Left lobe of liver (tissue), 2 donors: ENCODE measurements at regions not wholly inside any gene's neighbourhood (a gene's known extent, or its start where the extent isn't known, plus 50 kb on each side); places are given as distances from the start of the nearest gene placed in this dataset.

ENCODE experiments used
- ATAC-seq: fragments of 200-7000 bp; cut with Tn5 transposase; one replicate; pipeline ENCODE4 v1.9.1; 2020; ENCODE audit warnings: mild to moderate bottlenecking, moderate library complexity
- DNase-seq: peaks from one replicate; pipeline ENCODE4 v3.0.0-alpha.2; 2020; ENCODE audit warnings: low spot score
- donor health status: DM: no; HTN: no; CAD: no; lungs with moderate emphysema.
- donor health status: DM: no; HTN: yes; CAD: no.

DNA sequence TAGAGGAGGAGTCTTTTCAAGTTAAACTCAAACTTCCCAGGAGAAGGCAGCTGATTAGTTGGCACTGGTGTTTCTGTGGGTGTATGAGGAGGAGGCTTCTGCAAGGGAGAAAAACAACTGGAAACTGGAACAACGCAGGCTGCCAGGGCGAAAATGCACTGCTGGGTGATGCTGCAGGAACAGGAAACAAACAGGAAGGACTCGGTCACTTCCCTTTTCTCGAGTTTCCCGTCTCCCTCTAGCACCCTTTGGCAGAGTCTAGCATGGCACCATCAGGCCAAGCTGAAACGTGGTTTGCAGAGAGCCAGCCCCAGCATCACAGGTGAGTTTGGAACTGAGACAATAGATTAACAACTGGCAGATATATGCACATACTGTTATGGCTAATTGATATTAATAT lies 77.5 kb upstream of the CAST start:
- no peak for DNase-seq
- ATAC-seq: peak; percentile 55

DNA sequence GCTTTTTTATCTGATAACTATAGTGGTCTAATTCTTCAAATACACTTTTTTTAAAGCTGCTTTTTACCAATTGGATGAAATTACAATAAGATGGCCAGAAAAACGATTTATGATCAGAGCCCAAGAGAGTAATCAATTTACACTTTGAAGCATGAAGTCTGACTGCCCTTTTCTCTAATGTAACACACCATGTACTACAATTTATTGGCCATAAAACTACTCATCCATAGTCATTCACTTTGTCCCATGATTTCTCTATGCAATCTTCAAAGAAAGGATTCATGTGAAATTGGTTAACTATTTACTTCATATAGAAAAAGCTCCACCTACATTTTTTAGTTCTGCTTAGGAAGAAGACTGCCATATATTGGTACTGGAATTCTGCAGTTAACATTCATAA lies 73.6 kb upstream of the CAST start:
- DNase-seq (no peak), ATAC-seq (no peak)

- ATAC-seq: no peak
- DNase-seq: no peak
These were observed 71.4 kb upstream of the CAST start for GRCh38 chr5:96590796-96591195.

DNA sequence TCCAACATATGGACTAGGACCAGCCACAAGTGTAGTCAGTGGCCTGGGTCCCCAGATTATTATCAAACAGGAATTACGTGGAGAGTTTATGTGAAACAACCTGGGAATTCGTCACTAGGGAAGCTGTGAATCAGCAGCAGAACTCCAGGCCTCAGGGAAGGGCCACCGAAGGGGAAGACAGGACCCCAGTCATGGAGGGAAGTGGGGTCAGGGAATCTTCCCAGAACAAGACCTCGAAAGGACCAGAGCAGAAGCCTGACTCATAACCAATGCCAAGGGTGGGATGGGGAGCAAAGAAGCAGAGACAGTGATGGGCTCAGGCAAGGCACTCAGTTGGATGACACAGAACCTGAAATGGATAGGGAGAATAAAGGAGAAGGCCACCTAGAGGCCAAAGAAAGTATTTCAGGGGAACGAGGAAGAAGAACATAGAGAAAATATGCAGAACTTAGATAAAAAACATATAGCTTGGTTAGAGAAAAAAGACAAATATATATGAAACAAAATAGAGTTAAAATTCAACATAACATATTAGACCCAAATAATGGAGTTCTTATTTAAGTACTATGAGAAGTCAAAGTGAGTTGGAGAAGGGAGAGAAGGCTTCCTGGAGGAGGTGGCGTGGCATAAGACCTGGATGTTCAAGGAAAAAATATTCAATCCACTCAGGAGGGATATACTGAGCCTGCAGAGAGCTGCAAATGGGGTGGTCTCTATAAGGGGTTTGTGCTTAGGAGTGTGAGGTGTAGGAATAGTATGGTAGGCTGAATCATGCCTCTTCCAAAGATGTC lies 66.7 kb upstream of the CAST start:
- DNase-seq (no peak), ATAC-seq (peak; percentile 42)

DNA sequence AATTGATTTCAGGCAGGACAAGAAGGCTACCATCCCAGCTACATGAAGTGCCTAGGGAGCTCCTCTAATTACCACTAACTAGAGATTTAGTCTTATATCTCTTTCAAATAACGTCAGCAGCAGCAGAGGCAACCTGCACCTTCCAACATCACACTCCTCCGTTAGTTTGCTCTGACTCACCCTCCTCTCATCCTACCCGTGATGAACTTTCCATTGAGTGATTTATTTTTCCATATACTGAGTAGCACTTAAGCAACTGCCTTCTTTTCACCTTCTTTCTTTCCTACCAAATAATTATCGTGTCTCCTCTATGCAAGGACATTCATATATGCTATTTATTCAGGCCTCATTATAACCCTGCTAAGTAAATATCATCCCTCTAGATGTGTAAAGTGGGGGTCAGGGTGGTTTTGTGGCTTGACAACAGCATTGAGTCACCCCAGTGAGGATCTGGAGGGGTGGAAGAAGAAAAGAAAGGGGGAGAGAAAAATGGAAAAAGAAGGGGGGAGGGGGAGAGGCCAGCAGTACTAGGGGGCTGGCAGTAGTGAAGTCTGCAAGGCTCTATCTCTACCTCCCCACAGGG lies 64.6 kb upstream of the CAST start:
- DNase-seq (no peak), ATAC-seq (no peak)

DNA sequence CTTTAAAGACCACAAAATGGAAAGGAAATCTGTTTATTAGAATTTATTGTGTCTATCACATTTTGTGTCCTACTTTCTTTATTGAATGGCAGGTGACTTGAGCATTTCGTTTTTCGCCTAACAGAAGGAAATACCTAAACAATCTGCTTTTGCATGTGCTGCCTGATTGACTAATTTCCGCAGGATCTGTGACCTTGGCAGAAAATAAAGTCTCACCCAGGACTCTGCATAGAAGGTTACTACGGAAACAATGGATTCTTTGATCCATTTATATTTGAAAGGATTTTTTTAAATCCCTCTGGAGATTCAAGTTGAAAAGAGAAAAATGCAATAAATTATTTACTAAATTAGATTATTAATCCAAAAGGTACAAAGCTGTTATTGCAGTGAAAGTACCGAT lies 61.0 kb upstream of the CAST start:
- ATAC-seq (no peak), DNase-seq (no peak)

DNA sequence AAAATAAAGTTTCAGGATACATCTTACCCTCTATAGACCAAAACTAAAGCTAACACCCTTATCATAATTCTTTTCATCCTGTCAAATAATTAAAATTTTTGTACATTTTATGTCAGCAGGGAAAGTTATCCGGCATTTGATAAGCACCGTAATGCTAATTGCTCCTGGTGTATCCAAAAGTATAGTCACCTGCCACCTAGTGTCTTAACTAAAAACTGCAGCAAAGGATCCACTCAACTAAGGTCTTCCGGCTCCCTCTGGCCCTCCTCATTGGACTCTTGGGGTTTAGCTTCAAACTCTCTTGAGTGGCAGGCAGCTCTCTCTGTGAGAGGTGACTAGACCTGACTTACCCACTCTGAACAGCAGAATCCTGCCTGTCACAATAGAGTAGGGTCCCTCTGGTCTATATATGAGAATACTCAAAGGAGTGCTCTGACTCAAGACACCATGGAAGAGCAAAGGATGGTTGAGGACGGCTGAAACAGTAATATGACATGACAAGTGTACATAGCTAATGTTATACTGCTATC lies 60.4 kb upstream of the CAST start:
- no peak for DNase-seq
- ATAC-seq: peak; percentile 98

- DNase-seq (no peak), ATAC-seq (no peak)
These were observed 59.4 kb upstream of the CAST start for GRCh38 chr5:96602776-96603175.

DNA sequence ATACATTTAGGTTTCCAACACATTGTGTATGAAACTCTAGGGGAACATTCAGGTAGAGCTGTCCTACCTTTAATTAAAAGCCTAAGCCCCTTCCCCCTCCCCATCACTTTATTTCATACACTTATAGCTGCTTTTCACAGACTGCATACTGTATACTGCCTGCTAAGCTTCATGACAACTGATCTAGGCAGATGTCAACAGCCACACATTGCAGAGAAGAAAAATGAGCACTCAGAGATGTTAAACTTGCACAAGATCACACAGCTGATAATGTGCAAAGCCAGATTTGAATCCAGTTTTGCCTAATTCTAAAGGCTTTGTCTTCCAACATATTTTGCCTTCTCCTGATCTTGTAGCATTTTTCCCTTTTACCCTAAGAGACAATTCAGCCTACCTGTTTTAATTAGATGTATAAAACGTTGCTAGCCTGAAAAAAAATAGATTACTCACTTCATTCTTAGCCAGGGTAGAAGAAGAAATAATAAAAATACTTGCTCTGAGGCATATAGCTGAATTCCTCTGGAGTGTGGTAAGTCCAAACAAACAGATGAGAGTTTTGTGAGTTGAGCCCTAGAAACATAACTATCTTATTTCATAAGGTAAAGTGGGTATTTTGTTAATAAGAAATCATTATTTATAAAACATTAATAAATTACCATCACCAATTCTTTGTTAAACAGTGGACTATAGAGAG lies 56.9 kb upstream of the CAST start:
- DNase-seq (no peak), ATAC-seq (no peak)

DNA sequence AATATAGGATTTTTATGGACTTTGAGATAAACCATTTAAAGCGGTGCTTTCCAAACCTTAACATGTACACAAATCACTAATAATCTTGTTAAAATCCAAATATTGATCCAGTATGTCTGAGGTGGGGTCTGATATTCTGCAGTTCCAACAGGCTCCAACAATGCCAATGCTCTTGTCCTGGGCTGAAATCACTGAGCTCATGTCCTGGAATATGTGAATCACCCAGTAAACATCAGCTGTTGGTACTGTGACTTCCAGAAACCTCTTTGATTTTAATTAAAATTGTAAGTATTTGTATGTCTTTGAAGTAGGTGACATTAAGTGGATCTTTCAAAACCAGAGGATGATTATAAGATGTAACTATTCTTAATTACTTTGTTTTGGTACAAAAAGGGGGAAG lies 52.8 kb upstream of the CAST start:
- DNase-seq (no peak), ATAC-seq (no peak)

DNA sequence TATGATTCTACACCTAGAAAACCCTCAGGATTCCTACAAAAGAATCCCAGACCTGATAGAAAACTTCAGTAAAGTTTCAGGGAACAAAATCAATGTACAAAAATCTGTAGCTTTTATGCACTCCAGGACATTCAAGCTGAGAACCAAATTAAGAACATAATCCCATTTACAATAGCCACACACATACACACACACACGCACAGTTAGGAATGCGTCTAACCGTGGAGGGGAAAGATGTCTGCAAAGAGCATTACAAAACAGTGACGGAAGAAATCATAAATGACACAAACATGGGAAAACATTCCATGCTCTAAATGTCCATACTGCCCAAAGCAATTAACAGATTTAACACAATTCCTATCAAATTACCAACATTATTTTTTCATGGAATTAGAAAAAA lies 51.4 kb upstream of the CAST start:
- ATAC-seq (no peak), DNase-seq (no peak)

GRCh38 chr5:96611946-96612345 lies 50.2 kb upstream of the CAST start:
- DNase-seq (no peak), ATAC-seq (no peak)
